ENCODE measurements at regions not wholly inside any gene's neighbourhood (a gene's known extent, or its start where the extent isn't known, plus 50 kb on each side); places are given as distances from the start of the nearest gene placed in this dataset.

GRCh38 chr11:35082321-35083180 lies 56.4 kb upstream of the CD44 start:
- TF ChIP-seq CTCF (IDR thresholded peaks at IDR 0.05): no peak
- TF ChIP-seq POLR2A (IDR thresholded peaks at IDR 0.05): no peak
